Adrenal gland (tissue), 5 donors: ENCODE measurements at regions not wholly inside any gene's neighbourhood (a gene's known extent, or its start where the extent isn't known, plus 50 kb on each side); places are given as distances from the start of the nearest gene placed in this dataset.
"Not testable (repeated sequence)": the region's sequence is repeated elsewhere in the genome, so short reads cannot be mapped to it uniquely, and the experiment has no call there.

Source experiments
- CTCF ChIP-seq, 6 experiments: fragments of 450-650 bp in 4 of 6; fragments of 200-600 bp in 2 of 6; sonication (generic) in 1 of 6; IDR thresholded peaks; 1 replicate in 5 of 6; 2 replicates in 1 of 6; pipeline versions ENCODE4 v1.5.1 to v1.8.0; 2016 to 2021; ENCODE audit warnings: antibody characterized with exemption in 6 of 6, mild to moderate bottlenecking in 2 of 6, moderate library complexity in 1 of 6
- POLR2A ChIP-seq, 2 donors: fragments of 450-650 bp; IDR thresholded peaks; one replicate each; pipeline ENCODE4 v1.6.1; 2017; ENCODE audit warnings: antibody characterized with exemption in 2 of 2, mild to moderate bottlenecking in 2 of 2, moderate library complexity in 1 of 2
- donor health status: DM: no; HTN: no; CAD: no.

GRCh38 chr11:11715075-11715474 lies 93.3 kb upstream of the GALNT18 start:
- not testable (repeated sequence) for TF ChIP-seq CTCF, POLR2A (IDR thresholded peaks at IDR 0.05)
